ENCODE measurements at regions not wholly inside any gene's neighbourhood (a gene's known extent, or its start where the extent isn't known, plus 50 kb on each side); places are given as distances from the start of the nearest gene placed in this dataset.

DNA sequence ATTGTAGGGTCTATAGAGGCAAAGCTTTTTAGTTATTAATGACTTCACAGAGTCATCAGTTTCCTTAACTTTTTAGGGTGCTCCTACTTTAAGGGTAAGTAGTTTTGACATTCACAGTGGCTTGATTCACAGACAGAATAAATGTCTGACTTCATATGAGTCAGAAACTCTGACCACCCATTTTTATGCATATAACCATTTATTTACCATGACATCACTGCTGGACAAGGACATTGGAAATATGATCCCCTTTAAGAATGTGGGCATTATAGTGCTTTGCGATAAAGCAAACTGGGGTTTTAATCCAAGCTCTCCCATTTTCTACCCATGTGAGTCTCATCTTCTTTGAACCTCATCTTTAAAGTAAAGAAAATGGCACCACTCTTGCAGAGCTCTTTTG is 162.0 kb upstream of the MC4R start:
- TF ChIP-seq, protein P1, sequence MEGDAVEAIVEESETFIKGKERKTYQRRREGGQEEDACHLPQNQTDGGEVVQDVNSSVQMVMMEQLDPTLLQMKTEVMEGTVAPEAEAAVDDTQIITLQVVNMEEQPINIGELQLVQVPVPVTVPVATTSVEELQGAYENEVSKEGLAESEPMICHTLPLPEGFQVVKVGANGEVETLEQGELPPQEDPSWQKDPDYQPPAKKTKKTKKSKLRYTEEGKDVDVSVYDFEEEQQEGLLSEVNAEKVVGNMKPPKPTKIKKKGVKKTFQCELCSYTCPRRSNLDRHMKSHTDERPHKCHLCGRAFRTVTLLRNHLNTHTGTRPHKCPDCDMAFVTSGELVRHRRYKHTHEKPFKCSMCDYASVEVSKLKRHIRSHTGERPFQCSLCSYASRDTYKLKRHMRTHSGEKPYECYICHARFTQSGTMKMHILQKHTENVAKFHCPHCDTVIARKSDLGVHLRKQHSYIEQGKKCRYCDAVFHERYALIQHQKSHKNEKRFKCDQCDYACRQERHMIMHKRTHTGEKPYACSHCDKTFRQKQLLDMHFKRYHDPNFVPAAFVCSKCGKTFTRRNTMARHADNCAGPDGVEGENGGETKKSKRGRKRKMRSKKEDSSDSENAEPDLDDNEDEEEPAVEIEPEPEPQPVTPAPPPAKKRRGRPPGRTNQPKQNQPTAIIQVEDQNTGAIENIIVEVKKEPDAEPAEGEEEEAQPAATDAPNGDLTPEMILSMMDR (IDR thresholded peaks at IDR 0.05 in 8 of 11, conservative IDR thresholded peaks at IDR 0.05 in 3 of 11), result no peak
- TF ChIP-seq POLR2A (IDR thresholded peaks at IDR 0.05), result no peak
